GM19468 (cell line): ENCODE measurements at regions not wholly inside any gene's neighbourhood (a gene's known extent, or its start where the extent isn't known, plus 50 kb on each side); places are given as distances from the start of the nearest gene placed in this dataset.

Experiments used
- ATAC-seq: cut with Tn5 transposase; IDR thresholded peaks from one replicate; pipeline ENCODE4 v1.9.1; 2021; ENCODE audit warnings: mild to moderate bottlenecking, moderate library complexity, moderate number of reproducible peaks; ENCODE audit not compliant: unreplicated experiment; ENCODE audit errors: extremely low read depth

DNA sequence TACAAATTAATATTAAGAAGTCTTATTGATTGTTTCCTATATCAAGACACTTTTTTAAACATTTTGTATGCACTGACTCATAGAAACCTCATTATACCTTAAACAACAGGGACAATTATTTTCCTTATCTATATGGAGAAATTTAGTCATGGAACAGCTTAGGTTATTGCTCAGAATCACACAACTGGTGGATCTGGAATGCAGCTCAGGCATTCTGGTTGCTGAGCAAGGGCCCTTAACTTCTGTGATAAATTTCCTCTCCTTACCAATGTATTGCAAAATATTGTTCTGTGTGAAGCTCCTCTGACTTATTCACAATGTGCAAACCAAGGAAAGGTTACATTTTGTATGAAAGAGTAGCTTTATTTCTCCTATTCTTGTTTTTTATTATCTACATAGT, 817.8 kb downstream of the LRFN5 start:
- ATAC-seq = no peak

DNA sequence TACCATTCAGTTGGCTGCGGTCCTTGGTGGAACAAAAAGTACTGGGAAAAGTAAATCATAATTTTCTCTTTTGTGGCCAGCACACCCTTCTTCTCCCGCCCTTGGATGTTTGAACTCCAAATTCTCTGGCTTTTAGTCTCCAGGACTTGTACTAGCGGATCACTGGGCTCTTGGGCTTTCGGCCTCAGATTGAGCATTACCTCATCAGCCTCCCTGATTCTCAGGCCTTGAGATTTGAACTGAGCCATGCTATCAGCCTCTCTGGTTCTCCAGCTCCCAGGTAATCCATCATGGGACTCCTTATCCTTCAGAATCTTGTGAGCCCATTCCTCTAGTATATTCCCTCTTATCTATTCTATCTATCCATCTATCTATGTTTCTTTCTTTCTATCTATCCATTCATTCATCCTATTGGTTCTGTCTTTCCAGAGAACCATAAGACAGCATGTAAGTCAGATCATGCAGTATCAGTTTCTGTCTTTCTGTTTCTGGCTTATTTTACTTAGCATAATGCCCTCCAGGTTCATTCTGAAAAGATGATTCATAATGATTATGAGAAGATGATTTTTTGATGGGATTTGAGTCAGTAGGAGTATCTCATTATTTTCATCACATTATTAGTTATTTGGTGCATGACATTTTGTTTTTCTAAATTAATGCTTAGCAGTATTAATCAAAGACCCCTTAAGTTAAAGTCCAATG, 814.9 kb downstream of the LRFN5 start:
- no peak for ATAC-seq

- no peak for ATAC-seq
These were observed 813.4 kb downstream of the LRFN5 start for GRCh38 chr14:42420071-42420470.

GRCh38 chr14:42407153-42407552, 800.5 kb downstream of the LRFN5 start:
- ATAC-seq = peak; percentile 17

- peak; percentile 81 for ATAC-seq
These were observed 784.6 kb downstream of the LRFN5 start for GRCh38 chr14:42391146-42391834.

GRCh38 chr14:42378880-42379279, 772.2 kb downstream of the LRFN5 start:
- no peak for ATAC-seq

DNA sequence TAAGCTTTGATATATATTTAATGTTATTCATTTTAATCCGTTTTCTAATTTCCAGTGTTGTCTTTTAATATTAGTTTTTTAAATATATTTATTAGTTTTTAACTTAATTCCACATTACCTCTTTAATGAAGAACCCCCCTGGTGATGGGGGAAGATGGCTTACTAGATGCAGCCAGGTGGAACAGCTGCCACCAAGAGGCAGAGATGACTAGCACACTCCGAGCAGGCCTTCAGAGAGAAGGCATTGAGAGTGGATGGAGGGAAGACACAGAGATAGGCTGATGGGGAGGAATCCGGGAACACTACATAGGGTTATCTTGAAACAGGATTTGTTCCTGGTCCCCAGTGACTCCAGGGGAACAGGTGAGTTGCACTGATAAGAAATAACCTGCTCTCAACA, 771.6 kb downstream of the LRFN5 start:
- ATAC-seq = no peak

- no peak for ATAC-seq
These were observed 767.7 kb downstream of the LRFN5 start for GRCh38 chr14:42374332-42374731.

DNA sequence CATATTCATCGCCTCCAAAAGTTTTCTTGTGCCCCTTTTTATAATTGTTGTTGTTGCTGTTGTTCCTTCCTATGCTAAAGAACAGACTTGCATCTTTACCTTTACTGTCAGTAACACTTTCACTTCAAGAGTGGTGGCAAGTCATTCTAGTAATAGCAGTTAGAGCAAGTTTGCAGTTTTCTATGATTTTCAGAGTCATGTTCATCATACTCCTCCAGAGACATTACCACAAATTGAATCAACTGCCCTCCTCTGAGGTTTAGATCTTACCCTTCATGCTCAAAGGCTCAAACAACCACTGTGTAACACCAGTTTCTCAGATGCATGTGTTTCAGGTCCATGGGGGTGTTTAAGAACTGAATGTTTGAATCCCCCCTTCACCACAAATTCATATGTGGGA, 763.4 kb downstream of the LRFN5 start:
- ATAC-seq = no peak

GRCh38 chr14:42368234-42368633, 761.6 kb downstream of the LRFN5 start:
- no peak for ATAC-seq

DNA sequence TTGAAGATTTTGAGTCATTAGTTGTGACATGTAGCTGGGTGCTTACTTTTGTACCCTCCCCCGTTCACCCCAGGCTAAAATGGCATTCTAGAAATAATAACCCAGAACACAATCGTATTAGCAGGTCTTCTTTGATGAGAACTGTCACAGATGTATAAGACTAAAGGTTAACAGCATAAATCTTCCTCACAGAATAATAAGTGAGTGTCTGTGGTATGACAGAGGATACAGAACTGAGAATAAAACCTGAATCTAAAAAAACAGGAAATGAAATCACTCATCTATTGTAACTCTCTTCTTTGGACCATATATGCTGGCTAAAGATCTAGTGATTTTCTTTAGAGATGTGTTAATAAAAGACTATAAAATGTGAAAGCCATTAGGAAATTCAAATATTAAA, 746.6 kb downstream of the LRFN5 start:
- ATAC-seq = no peak

DNA sequence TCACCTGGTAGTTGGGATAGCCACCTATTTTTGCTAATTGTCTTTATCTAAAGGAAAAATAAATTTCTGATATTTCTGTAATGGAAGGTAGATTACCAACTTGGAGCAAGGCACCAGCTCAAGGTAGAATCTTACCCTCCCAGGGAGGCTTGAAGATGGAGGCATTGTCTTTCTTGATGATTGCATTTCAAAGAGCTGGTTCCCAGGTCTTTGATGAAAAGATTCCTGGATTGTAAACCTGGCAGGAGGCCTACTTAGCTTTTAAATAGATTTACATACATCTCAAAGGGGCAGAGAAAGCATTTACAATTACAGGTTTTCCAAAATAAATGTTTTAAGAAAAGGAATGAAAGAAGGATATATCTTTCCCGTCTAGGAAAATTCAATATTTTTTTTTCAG, 729.2 kb downstream of the LRFN5 start:
- ATAC-seq = no peak

DNA sequence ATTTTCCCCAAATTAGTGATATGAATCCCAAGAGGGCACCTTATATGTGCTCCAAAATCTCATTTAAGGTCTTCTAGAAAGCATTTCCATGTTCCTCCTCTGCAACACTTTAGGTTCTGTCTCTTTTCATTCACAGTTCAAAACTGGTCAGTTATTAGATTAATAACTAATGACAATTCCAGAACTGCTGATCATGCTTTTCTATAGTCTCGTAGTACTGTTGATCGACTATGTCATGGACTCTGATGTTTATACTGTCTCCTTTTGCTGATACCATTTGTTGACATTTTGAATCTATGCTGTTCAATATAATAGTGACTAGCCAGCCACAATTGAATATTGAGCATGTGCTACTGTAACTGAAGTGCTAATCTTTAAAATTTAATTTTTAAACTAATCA, 728.3 kb downstream of the LRFN5 start:
- no peak for ATAC-seq

- ATAC-seq = no peak
These were observed 716.8 kb downstream of the LRFN5 start for GRCh38 chr14:42323426-42323825.

GRCh38 chr14:42322531-42323284, 716.0 kb downstream of the LRFN5 start:
- no peak for ATAC-seq

DNA sequence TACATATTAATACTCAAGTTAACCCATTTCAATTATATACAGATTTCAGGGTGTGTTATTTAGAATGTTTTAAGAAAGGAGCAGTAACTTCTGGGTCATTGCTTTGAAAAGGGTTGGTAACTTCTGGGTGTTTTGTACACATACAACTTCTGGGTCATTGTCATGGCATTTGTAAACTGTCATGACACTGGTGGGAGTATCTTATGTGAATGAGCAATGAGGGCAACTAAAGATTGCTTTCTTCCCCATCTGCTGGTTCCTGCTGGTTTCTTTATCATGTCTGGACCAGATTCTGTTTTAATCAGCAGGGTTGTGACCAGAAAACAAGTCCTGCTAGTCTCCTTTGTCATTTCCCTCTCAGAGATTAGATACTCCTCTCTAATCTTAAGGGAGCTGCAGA, 713.3 kb downstream of the LRFN5 start:
- ATAC-seq = no peak

DNA sequence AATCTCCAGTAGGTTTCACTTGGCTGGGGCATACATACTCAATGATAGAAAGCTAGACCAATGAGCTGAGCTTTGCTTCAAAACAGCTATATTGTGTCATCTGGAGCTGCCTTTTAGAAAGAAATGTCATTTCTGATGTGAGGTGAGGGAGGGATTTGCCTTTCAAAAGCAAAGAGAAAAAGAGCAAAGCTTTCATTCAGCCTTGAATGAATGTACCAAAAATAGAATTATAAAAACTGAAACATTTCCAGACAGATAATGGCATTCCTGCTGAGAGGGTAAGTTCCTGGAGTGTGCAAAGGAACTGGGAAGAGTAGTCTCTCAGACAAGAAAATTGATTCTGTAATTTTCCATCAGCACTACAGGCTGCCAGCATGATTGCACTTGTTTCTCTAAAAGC, 710.0 kb downstream of the LRFN5 start:
- no peak for ATAC-seq

DNA sequence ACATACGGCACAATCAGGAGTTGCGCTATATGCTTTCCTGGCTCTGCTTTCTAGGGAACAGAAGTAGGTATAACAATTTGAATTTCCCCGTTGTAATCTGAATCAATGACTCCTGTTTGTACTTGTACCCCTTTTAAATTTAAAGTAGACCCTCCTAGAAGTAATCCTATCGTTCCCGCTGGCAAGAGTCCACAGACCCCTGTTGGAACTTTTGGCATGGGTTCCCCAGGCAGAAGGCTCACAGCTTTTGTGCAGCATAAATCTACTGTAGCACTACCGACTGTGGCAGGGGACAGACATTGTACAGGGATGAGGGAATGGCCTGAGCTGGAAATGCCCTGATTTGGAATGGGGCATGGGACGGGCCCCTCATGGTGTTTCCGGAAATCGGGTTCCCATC, 705.2 kb downstream of the LRFN5 start:
- ATAC-seq = no peak

GRCh38 chr14:42307239-42307825, 700.7 kb downstream of the LRFN5 start:
- ATAC-seq = no peak

- ATAC-seq = peak; percentile 94
These were observed 693.0 kb downstream of the LRFN5 start for GRCh38 chr14:42299692-42300091.

- ATAC-seq = no peak
These were observed 686.5 kb downstream of the LRFN5 start for GRCh38 chr14:42293180-42293579.
